ENCODE measurements at regions not wholly inside any gene's neighbourhood (a gene's known extent, or its start where the extent isn't known, plus 50 kb on each side); places are given as distances from the start of the nearest gene placed in this dataset.

DNA sequence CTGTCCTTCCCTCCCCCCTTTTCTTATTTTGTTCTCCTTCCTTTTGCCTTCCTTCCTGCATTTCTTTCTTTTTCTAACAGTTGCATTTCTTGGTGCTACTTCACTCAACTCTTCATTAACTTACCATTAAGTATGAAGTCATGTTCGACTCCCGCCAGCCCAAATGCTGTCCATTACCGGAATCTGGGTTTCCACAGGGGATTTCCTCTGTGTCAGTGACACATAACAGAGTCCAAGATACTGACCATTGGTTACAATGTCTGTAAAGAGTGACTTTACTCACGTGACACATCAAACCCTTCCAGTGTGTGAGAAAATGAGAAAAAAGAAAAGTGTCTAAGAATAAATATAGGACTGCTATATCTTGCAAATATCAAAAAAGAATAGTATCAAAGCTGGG lies 500.0 kb upstream of the FRG1 start:
- no peak overlapping the region for H3K4me3 ChIP-seq
- TF ChIP-seq EP300 (IDR thresholded peaks at IDR 0.05) (no peak), POLR2A (IDR thresholded peaks at IDR 0.05) (no peak), POLR2AphosphoS5 (IDR thresholded peaks at IDR 0.05) (no peak)
- TF ChIP-seq, protein P1, sequence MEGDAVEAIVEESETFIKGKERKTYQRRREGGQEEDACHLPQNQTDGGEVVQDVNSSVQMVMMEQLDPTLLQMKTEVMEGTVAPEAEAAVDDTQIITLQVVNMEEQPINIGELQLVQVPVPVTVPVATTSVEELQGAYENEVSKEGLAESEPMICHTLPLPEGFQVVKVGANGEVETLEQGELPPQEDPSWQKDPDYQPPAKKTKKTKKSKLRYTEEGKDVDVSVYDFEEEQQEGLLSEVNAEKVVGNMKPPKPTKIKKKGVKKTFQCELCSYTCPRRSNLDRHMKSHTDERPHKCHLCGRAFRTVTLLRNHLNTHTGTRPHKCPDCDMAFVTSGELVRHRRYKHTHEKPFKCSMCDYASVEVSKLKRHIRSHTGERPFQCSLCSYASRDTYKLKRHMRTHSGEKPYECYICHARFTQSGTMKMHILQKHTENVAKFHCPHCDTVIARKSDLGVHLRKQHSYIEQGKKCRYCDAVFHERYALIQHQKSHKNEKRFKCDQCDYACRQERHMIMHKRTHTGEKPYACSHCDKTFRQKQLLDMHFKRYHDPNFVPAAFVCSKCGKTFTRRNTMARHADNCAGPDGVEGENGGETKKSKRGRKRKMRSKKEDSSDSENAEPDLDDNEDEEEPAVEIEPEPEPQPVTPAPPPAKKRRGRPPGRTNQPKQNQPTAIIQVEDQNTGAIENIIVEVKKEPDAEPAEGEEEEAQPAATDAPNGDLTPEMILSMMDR (IDR thresholded peaks at IDR 0.05): no peak
- WGBS, 2 donors (ENCODE audit: low coverage in 1 of 2): 57 to 85% methylated on average over 3 to 4 of the region's 4 CpGs
- ATAC-seq: no peak
- peaks cover 0 to 9% (median 0%) of the 10 kb centered on the region in 3 donors for H3K9me3 ChIP-seq
- no peak overlapping the region for H3K27ac ChIP-seq
- H3K36me3 ChIP-seq: no peaks in the 10 kb centered on the region
- H3K4me1 ChIP-seq: no peaks in the 10 kb centered on the region
- H3K27me3 ChIP-seq: no peaks in the 10 kb centered on the region

DNA sequence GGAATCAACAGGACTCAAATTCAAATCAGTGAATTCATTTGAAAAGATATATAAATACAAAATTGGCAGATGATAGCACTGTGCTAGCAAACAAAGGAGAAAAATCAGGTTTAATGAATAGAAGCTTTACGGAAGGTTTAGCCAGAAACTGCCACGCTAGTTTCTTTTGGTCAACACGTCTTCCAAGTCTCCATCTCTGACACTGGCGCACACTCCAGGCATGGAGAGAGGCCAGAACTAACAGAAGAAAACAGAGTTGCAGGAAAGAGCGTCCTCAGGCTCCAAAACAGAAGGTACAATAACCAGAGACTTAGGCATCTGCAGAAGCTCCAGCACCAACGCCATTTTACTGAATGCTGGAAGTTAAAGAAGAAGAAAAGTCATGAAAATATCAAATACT lies 497.3 kb upstream of the FRG1 start:
- TF ChIP-seq, protein P1 (IDR thresholded peaks at IDR 0.05): no peak
- TF ChIP-seq POLR2A (IDR thresholded peaks at IDR 0.05) (no peak), POLR2AphosphoS5 (IDR thresholded peaks at IDR 0.05) (no peak), EP300 (IDR thresholded peaks at IDR 0.05) (no peak)
- Histone ChIP-seq H3K4me1 (no peaks in the 10 kb centered on the region), H3K27me3 (no peaks in the 10 kb centered on the region), H3K9me3 (no peaks in the 10 kb centered on the region), H3K27ac (no peak overlapping the region), H3K4me3 (no peak overlapping the region), H3K36me3 (no peaks in the 10 kb centered on the region)
- no peak for ATAC-seq
- 63 to 75% methylated on average over 6 of the region's 6 CpGs for WGBS, 2 donors (ENCODE audit: low coverage in 1 of 2)

DNA sequence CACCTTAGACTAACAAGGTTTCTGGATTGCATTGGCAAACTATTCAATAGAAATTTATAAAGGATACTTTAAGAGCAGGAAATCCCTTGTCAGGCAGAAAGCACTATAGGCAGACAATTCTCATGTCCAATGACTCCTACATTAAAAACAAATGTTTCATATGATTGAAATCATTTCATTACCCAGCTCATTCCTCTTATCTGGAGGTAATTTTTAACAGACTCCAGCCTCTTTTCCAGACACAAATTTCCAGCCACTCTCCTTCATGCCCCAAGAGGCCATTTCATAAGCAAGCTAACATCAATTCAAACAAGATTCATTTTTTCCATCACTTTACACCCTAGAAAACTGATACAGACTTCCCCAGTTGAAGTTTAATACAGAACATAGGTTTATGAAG lies 495.1 kb upstream of the FRG1 start:
- TF ChIP-seq, protein P1 (IDR thresholded peaks at IDR 0.05): no peak
- TF ChIP-seq EP300 (IDR thresholded peaks at IDR 0.05): no peak
- TF ChIP-seq POLR2AphosphoS5 (IDR thresholded peaks at IDR 0.05): no peak
- TF ChIP-seq POLR2A (IDR thresholded peaks at IDR 0.05): no peak
- no peaks in the 10 kb centered on the region for H3K36me3 ChIP-seq
- H3K27me3 ChIP-seq: no peaks in the 10 kb centered on the region
- no peaks in the 10 kb centered on the region for H3K4me1 ChIP-seq
- no peak for ATAC-seq
- no peak overlapping the region for H3K4me3 ChIP-seq
- no peak overlapping the region for H3K27ac ChIP-seq
- peaks cover 0 to 1% (median 0%) of the 10 kb centered on the region in 3 donors for H3K9me3 ChIP-seq

DNA sequence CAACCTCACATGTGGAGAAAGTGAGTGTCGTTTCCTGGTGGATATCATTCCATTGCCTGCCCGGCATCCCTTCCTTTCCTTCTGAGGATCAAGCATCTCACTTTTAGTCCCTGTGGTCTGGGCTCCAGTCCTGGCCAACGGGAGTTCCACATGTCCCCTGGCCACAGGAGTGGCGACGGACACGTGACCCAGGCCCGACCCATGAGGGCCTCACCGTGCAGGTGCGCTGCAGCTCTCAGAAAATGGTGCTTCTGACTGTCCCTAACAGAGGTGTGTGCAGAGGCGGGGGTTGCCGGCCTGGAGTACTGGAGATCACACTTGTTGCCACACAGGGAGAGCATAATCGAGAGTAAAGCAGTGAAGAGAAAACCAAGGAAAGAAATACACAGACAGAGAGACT lies 476.9 kb upstream of the FRG1 start:
- WGBS, 2 donors (ENCODE audit: low coverage in 1 of 2): 55 to 86% methylated on average over 1 of the region's 12 CpGs
- H3K4me1 ChIP-seq: no peaks in the 10 kb centered on the region
- H3K36me3 ChIP-seq: no peaks in the 10 kb centered on the region
- no peaks in the 10 kb centered on the region for H3K27me3 ChIP-seq
- ATAC-seq: no peak
- H3K9me3 ChIP-seq: no peaks in the 10 kb centered on the region
- H3K27ac ChIP-seq: no peak overlapping the region
- no peak overlapping the region for H3K4me3 ChIP-seq
- TF ChIP-seq POLR2AphosphoS5 (IDR thresholded peaks at IDR 0.05) (no peak), POLR2A (IDR thresholded peaks at IDR 0.05) (no peak), EP300 (IDR thresholded peaks at IDR 0.05) (no peak)
- TF ChIP-seq, protein P1 (IDR thresholded peaks at IDR 0.05): no peak

DNA sequence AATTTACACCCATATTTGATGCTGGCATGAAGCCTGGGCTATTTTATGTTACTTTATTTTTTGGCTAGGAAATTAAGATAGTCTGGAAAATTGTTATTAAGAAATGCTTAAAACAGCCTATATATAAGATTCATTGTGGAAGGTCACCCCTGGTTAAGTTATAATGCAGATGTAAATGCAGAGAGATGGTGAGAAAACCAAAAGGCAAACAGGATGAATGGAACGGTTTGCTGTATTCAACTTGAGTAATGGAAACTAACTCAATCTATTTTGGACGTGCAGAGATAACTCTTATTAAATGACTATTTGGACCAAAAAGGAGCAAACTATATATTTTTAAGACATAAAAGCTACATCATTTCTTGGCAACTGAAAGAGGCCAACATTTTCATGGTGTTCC lies 446.3 kb upstream of the FRG1 start:
- no peaks in the 10 kb centered on the region for H3K4me1 ChIP-seq
- no peaks in the 10 kb centered on the region for H3K9me3 ChIP-seq
- H3K27ac ChIP-seq: no peak overlapping the region
- peaks cover 15% of the 10 kb centered on the region for H3K27me3 ChIP-seq
- ATAC-seq: no peak
- TF ChIP-seq EP300 (IDR thresholded peaks at IDR 0.05): no peak
- TF ChIP-seq POLR2AphosphoS5 (IDR thresholded peaks at IDR 0.05): no peak
- TF ChIP-seq POLR2A (IDR thresholded peaks at IDR 0.05): no peak
- TF ChIP-seq, protein P1 (IDR thresholded peaks at IDR 0.05): no peak
- no peaks in the 10 kb centered on the region for H3K36me3 ChIP-seq
- no peak overlapping the region for H3K4me3 ChIP-seq
- WGBS, 2 donors (ENCODE audit: low coverage in 1 of 2): 29 to 76% methylated on average over 2 of the region's 2 CpGs

Data from gastroesophageal sphincter (tissue), 4 donors.